Glutamatergic neuron (in vitro differentiated cells): ENCODE measurements at regions not wholly inside any gene's neighbourhood (a gene's known extent, or its start where the extent isn't known, plus 50 kb on each side); places are given as distances from the start of the nearest gene placed in this dataset.
A peak's percentile ranks its signal among the peaks of the same experiment; 100 is the strongest.

Experiments used
- DNase-seq: peaks from one replicate; pipeline ENCODE4 v3.0.0; 2022
- H3K27ac Mint-ChIP-seq: one replicate; pipeline ENCODE4 v1.8.0; 2020; ENCODE audit warnings: mild to moderate bottlenecking, mixed read lengths, inconsistent platforms; ENCODE audit not compliant: unreplicated experiment
- H3K27me3 Mint-ChIP-seq: one replicate; pipeline ENCODE4 v1.8.0; 2020; ENCODE audit warnings: mild to moderate bottlenecking, moderate library complexity, mixed read lengths, inconsistent platforms; ENCODE audit not compliant: unreplicated experiment
- H3K36me3 Mint-ChIP-seq: one replicate; pipeline ENCODE4 v1.8.0; 2020; ENCODE audit warnings: mild to moderate bottlenecking, mixed read lengths, inconsistent platforms; ENCODE audit not compliant: unreplicated experiment
- H3K4me1 Mint-ChIP-seq: one replicate; pipeline ENCODE4 v1.8.0; 2020; ENCODE audit warnings: mild to moderate bottlenecking, low read depth, mixed read lengths, inconsistent platforms; ENCODE audit not compliant: unreplicated experiment
- H3K4me3 Mint-ChIP-seq: one replicate; pipeline ENCODE4 v1.8.0; 2020; ENCODE audit warnings: mild to moderate bottlenecking, mixed read lengths, inconsistent platforms; ENCODE audit not compliant: unreplicated experiment
- H3K9me3 Mint-ChIP-seq: one replicate; pipeline ENCODE4 v1.8.0; 2020; ENCODE audit warnings: mild to moderate bottlenecking, moderate library complexity, mixed read lengths, inconsistent platforms; ENCODE audit not compliant: unreplicated experiment
- TF ChIP-seq, protein P1 (sequence below): fragments of 200-600 bp; sonication (generic); IDR thresholded peaks from one replicate; pipeline ENCODE4 v1.5.0; 2021; ENCODE audit not compliant: partially characterized antibody, unreplicated experiment

DNA sequence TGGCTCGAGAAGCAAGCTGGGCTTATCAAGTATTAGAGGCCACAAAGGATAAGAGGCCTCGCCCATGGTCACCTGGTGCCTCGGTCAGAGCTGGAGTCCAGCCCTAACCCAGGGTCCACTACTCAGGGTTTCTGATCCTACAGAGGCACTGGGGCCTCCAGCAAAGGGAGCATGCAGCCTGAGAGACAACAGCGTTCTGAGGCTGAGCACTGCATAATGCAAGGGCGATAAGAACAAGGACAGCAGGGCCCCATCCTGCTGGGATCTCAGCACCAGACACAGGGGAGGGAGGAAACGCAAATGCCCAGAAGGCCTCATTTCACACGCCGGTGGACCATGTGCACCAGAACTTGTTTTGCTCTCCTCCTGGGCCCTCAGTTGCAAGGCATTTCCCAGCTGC lies 63.0 kb downstream of the C5orf15 start:
- TF ChIP-seq, protein P1, sequence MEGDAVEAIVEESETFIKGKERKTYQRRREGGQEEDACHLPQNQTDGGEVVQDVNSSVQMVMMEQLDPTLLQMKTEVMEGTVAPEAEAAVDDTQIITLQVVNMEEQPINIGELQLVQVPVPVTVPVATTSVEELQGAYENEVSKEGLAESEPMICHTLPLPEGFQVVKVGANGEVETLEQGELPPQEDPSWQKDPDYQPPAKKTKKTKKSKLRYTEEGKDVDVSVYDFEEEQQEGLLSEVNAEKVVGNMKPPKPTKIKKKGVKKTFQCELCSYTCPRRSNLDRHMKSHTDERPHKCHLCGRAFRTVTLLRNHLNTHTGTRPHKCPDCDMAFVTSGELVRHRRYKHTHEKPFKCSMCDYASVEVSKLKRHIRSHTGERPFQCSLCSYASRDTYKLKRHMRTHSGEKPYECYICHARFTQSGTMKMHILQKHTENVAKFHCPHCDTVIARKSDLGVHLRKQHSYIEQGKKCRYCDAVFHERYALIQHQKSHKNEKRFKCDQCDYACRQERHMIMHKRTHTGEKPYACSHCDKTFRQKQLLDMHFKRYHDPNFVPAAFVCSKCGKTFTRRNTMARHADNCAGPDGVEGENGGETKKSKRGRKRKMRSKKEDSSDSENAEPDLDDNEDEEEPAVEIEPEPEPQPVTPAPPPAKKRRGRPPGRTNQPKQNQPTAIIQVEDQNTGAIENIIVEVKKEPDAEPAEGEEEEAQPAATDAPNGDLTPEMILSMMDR, result no peak
- Mint-ChIP-seq H3K4me3 (no peak overlapping the region), H3K27ac (no peak overlapping the region), H3K36me3 (no peaks in the 10 kb centered on the region), H3K9me3 (peaks cover 10% of the 10 kb centered on the region), H3K4me1 (peaks cover 17% of the 10 kb centered on the region), H3K27me3 (peaks cover 10% of the 10 kb centered on the region)
- no peak for DNase-seq

DNA sequence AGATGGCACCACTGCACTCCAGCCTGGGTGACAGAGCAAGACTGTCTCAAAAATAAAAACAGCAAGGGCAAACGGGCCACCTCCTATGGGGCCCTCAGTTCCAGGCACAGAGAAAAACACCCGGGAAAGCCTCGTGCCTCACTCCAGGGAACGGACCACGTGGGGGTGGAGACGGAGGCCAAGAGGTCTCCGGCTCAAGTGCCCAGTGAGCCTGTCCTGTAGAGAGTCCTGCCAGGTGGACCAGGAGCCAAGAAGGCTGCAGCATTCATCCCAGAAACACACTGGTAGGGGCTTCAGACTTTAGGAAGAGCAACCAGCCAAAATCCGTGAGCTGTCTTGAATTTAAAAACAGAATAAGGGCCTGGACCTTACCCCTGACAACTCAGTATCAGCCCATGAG lies 63.8 kb downstream of the C5orf15 start:
- no peak overlapping the region for H3K27ac Mint-ChIP-seq
- H3K4me3 Mint-ChIP-seq, result no peak overlapping the region
- no peaks in the 10 kb centered on the region for H3K36me3 Mint-ChIP-seq
- TF ChIP-seq, protein P1, result no peak
- H3K9me3 Mint-ChIP-seq, result peaks cover 10% of the 10 kb centered on the region
- no peak for DNase-seq
- peaks cover 18% of the 10 kb centered on the region for H3K4me1 Mint-ChIP-seq
- H3K27me3 Mint-ChIP-seq, result peaks cover 11% of the 10 kb centered on the region

DNA sequence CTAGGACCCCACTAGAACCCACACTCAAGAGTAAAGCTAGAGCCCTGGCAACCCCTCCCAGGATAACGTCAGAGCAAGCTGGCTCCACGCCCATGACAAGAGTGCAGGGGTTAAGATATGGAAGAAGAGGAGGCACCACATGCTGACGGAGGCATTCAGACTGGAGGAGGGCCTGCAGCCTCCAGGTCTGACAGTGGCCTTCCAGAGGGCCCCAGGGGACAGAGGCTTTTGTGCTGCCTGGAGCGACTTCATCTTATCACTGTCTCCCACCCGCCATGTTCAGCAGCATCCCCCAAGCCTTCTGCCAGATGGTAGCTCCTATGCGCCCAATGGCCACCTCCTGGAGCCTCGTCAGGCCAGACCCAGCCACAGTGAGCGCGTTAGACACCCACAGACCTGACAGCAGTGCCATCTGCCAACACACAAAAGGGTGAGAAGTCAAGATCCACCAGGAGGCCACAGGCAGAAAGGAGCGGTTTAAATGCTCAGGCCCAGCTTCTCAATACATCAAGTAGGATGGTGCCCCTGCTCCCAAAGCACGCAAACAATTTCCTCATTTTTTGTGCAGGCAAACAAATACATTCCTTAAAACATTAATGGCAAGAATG lies 65.8 kb downstream of the C5orf15 start:
- Mint-ChIP-seq H3K27me3 (peaks cover 15% of the 10 kb centered on the region), H3K4me1 (peaks cover 22% of the 10 kb centered on the region), H3K4me3 (peak overlapping the region; percentile 52), H3K36me3 (no peaks in the 10 kb centered on the region), H3K27ac (peak overlapping the region; percentile 95), H3K9me3 (peaks cover 10% of the 10 kb centered on the region)
- DNase-seq, result peak; percentile 78
- TF ChIP-seq, protein P1, result no peak

DNA sequence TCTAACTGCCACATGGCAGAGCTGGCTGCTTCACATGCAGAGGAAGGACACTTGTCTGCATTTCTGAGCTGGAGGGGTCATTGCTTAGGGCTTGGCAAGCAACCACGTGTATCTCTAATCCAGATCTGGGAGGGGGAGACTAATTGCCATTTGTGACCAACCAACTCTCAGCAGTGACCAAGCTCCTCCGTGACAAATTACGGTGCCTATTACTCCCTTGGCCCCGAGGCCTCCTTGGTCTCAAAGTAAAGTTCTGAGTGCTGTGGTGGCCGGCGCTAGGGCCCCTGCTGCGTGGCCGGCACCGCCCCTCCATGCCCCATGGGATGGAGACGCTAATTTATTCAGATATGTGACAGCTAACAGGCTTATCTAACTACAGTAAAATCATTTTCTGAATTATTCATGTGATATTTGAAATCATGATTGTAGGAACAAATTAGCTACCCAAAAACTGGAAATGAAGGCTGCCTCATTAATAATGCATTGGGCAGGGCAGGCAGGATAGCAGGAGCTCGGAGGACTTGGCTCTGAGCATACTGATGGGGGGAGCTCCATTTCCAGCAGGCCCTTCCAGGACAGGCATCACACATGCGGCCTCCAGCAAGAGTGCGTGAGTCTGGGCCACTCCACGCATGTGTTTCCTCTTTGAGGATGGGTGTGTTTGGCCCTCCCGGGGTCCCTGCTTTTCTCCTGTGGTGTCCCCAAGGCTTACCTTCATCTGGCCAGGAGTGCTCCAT lies 67.7 kb downstream of the C5orf15 start:
- TF ChIP-seq, protein P1, result no peak
- H3K9me3 Mint-ChIP-seq, result peaks cover 10% of the 10 kb centered on the region
- no peaks in the 10 kb centered on the region for H3K36me3 Mint-ChIP-seq
- H3K27me3 Mint-ChIP-seq, result peaks cover 17% of the 10 kb centered on the region
- DNase-seq, result no peak
- no peak overlapping the region for H3K4me3 Mint-ChIP-seq
- H3K4me1 Mint-ChIP-seq, result peaks cover 22% of the 10 kb centered on the region
- no peak overlapping the region for H3K27ac Mint-ChIP-seq

DNA sequence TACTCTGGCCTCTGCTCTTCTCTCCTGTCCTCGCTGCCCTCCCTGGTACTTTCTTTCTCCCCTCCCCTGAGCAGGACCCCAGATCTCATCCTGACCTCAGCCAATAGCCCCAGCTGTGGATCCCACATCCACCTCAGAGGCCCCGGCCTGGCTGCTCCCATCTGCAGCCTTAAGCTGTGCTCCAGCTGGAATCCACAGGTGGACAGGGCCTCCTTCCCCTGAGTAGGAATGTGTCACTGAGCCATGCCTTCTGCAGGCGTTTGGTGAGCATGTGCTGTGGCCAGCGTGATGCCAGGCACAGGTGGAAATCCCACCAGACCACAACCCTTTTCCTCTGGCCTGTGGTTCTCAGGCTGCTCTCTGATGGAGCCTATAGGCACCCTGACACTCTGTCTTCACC lies 68.9 kb downstream of the C5orf15 start:
- TF ChIP-seq, protein P1, result no peak
- no peaks in the 10 kb centered on the region for H3K36me3 Mint-ChIP-seq
- H3K27ac Mint-ChIP-seq, result no peak overlapping the region
- H3K4me3 Mint-ChIP-seq, result no peak overlapping the region
- H3K9me3 Mint-ChIP-seq, result peaks cover 10% of the 10 kb centered on the region
- peaks cover 26% of the 10 kb centered on the region for H3K4me1 Mint-ChIP-seq
- H3K27me3 Mint-ChIP-seq, result peaks cover 15% of the 10 kb centered on the region
- no peak for DNase-seq
